Stromal cell of bone marrow (primary cell): ENCODE measurements at regions not wholly inside any gene's neighbourhood (a gene's known extent, or its start where the extent isn't known, plus 50 kb on each side); places are given as distances from the start of the nearest gene placed in this dataset.
A peak's percentile ranks its signal among the peaks of the same experiment; 100 is the strongest.

Source experiments
- DNase-seq: peaks from one replicate; pipeline ENCODE4 v3.0.0-alpha.2; 2012; ENCODE audit warnings: low read depth

DNA sequence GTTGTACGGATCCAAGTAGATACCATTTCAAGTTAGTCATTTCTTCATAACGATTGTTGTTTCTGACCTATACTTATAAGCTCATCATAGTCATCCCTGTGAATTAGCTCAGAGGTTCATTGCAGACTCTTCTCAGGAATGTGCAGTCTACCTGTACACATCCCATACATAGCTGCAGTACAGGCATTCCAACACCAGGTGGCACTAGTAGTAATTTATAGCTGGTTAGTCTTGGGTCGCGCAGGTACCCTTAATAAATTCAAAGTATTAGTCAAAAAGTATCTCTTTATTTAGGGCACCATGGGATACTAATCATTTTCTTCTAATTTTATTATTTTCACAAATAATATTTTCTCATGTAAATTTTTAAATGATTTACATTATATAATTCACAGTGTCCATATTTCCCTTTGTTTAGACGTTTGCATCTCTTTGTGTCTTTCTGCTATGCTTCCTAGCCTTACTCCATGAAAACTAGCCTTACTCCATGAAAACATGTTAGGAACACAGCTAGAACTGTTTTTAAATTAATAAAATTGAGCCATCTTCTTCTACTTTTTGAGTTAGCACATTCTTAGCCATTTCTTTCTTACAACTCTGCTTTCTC, 128.6 kb upstream of the FAM83B start:
- peak; percentile 8 for DNase-seq

DNA sequence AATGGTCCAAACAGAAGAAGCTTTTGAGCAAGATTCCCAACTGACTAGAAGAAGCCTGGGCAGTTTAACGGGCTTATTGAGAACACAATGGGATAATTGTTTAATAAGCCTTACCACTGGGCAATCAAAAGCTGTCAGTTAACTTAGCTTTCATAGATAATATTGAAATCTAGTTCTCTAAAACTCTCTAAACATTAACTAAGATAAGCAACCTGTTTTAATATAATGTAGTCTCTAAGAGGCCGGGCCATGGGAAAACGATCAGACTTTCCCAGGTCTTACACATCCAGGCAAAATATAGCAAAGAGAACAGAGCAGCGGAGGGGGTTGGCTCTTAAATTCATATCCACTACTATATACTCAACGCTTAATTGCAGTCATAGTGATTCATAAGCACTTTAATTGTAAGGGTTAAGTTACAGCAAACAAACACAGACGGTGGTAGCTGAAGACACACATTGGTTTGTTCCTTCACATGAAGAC, 128.0 kb upstream of the FAM83B start:
- no peak for DNase-seq

DNA sequence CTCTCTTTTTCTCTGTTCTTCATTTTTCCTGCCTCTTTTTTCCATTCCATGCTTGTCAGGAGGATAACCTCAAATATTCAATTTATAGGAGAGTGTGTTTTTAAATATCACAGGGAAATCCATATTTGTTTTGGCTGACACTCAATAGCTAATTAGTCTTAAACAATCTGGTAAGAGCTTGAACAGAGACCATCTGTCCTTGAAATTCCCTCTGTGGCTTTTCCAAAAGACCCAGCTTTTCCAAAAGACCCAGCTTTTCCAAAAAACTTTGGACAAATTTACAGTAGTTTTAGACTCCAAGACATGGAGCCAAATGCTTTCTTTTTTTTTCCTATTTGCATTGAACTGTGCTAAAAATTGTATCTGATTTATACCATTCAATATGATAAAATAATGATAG, 127.4 kb upstream of the FAM83B start:
- DNase-seq = no peak

DNA sequence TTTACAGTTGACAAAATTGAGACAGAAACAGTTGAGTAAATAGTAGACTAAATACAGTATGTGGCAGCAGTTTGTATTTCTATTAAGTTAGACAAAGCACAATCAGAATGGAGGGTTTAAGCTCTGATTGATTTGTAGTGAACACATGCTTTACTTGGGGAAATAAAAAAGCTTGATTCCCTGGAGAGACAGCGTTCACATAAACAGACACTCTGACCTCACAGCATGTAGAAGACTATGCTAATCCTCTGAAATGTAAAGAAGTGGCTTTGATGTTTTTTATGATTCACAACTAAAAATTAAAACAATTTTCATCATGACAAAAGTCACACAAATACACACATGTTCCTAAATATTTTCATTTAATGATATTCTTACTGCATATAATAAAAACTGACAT, 126.9 kb upstream of the FAM83B start:
- no peak for DNase-seq

DNA sequence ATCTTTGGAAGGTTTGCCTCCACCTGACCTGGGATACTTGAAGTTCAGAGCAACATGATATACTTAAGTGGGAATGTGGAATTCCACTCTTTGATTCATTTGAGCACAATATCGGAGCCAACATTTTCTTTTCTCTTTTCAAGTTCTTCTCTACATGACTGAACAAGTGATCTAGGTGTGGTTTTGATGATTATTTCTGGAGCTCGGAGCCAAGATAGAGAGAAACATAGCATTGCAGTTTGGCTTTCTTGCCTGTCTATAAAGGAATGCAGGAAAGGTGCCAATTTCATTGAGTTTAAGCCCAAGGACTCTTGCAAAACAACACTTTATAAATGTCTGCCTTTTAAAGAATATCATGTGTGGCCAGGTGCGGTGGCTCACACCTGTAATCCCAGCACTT, 124.2 kb upstream of the FAM83B start:
- no peak for DNase-seq

DNA sequence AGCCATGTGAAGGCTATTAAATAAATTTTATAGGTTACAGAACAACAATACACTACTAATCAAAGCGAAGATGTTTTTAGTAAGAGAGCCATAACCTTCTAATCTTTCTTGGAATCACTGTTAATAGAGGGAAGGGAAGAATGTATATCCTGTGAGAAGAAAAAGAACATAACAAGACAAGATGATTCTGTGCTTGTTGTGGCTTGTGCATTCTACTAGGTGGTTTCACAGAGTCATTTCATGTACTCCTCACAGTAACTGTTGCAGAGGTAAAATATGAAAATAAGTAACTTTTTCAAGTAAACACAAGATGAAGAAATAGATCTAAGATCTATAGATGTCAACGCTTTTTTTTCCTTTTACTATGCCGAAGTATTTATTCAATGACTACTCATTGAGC, 116.9 kb upstream of the FAM83B start:
- DNase-seq = no peak

DNA sequence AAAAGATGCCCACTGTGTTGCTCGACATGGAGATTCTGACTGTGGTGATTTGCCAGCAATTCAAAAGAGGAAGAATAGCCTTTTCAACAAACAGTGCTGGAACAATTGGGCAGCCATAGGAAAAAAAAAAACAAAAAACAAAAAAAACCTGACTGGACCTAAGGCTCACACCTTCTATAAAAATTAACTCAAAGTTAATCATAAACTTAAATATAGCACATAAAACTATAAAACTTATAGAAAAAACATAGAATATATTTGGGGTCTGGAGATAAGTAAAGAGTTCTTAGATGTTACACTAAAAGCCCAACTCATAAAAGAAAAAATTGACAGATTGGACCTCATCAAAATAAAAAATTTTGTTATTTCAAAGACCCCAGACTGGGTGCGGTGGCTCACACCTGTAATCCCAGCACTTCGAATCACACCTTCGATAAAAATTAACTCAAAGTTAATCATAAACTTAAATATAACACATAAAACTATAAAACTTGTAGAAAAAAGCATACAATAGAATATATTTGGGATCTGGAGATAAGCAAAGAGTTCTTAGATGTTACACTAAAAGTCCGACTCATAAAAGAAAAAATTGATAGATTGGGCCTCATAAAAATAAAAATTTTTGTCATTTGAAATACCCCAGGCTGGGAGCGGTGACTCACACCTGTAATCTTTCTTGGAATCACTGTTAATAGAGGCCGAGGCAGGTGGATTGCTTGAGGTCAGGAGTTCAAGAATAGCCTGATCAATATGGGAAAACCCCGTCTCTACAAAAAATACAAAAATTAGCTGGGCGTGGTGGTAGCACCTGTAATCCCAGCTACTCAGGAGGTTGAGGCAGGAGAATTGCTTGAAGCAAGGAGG, 115.6 kb upstream of the FAM83B start:
- DNase-seq = no peak

DNA sequence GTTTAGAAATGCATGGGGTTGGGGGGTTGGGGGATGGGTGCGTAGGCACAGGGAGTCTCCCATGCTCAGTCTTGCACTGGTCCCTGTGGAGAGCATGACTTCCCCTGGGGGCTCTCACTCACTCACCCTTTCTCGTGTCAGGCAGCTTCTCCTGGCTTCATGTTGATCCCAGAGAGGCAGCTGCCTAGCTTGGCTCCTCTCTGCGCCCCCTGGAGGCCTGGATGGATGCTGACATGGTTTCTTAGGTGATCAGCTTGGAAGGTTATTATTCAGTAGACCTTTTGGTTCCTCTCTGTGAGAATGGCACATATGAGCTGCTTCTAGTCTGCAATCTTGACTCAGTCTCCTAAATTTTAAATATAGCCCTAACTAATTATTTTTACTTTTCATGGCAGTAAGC, 109.3 kb upstream of the FAM83B start:
- DNase-seq = no peak

DNA sequence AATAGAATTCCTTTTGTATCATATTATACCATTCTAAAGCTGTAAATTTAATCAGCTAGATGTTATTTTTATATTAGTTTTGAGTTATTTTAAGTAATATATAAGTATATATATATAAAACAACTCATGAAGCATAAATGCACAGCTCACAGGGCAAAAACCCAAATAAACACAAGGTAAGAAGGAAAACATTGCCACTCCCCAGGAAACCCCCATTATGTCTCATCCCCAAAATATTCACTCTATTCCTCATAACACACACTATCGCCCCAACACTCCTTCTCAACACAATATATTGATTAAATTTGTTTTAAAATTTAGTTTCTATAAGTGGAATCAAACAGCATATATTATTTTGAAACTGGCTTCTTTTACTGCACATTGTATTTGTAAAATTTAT, 98.6 kb upstream of the FAM83B start:
- no peak for DNase-seq

DNA sequence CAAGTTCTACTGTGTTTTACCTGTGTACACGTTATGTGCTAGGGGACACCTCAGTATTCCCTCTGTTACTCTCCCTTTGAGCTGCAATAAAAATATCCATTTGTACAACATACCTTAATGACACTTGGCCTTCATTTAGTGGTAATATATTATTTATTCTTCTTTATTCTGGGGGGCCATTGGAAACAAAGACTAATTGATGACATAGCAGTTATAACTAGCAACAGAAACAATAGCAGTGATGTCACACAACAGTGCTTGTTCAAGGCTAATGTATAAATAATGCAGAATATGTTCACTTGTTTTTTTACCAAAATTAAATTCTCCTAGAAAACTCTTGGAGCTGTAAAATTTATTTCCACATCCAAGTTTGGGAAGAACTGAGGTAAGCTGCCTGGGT, 92.2 kb upstream of the FAM83B start:
- DNase-seq = no peak

DNA sequence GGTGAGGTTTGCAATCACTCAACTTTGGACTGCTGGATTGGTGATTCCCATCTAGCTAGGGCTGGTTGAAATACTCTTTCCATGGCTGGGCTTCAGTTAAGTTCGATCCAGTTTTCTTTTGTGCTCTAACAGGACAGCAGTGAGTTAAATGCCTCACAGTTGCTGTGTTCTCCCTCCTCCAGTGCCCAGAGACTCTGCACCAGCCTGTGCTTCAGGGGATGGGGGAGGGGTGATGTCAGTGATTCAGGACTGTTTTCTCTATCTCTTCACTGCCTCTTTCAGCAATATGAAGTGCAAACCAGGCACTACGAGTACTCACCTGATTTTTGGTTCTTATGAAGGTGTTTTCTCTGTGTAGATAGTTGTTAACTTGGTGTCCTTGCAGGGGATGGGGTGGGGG, 88.2 kb upstream of the FAM83B start:
- no peak for DNase-seq

DNA sequence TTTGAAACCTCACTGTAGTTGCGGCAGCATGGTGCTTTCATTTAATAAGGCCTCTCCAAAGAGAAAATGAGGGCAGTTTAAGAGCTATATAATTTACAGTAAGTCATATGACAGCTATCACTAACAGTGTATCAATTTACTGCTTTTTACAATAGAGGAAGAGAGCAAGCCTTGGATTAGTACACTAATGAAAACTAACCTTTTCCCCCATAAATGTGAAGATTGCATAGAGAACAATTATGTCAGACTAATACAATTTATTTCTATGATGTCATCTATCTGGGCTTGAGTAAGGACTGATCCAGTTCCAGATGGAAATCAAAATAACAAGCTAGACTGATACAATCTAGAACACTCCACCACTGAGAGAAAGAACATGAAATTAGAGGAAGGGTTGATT, 78.1 kb upstream of the FAM83B start:
- DNase-seq = no peak

DNA sequence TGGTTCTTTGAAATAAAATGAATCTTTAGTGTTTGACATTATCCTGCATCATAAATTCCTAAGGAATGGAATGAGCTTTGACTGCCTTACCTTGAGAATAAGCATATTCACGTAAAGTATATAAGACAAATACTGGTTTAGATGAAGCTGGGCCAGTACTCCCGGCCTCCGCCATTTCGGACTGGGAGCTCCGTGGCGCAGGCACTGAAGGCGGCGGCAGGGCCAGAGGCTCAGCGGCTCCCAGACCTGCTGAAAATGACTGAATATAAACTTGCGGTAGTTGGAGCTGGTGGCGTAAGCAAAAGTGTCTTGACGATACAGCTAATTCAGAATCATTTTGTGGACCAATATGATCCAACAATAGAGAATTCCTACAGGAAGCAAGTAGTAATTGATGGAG, 76.2 kb upstream of the FAM83B start:
- DNase-seq = no peak

DNA sequence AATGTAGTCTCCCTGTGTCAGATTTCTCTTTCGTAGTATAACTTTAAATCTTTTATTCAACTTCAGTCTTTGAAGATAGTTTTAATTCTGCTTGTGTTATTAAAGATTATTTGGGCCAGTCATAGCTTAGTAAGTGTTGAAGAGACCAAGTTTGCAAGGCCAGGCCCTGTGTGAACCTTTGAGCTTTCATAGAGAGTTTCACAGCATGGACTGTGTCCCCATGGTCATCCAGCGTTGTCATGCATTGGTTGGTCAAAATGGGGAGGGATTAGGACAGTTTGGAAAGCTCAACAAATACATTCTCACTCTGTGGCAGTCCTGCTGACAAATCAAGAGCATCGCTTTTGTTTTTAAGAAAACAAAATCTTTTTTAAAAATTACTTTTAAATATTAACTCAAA, 74.6 kb upstream of the FAM83B start:
- DNase-seq = no peak

DNA sequence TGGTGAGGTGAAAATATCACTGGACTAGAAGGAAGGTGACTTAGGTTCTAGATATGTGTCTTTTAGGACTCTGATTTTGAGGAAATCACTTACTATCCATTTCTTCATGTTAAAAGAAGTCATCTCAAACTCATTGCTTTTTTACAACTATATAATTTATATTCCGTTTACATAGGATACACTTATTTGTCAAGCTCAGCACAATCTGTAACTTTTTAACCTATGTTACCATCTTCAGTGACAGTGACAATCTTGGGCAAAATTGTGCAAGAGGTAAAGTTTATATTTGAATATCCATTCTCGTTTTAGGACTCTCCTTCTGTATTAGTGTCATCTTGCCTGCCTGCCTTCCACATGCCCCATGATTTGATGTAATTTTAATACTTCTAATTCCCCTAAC, 74.0 kb upstream of the FAM83B start:
- no peak for DNase-seq

DNA sequence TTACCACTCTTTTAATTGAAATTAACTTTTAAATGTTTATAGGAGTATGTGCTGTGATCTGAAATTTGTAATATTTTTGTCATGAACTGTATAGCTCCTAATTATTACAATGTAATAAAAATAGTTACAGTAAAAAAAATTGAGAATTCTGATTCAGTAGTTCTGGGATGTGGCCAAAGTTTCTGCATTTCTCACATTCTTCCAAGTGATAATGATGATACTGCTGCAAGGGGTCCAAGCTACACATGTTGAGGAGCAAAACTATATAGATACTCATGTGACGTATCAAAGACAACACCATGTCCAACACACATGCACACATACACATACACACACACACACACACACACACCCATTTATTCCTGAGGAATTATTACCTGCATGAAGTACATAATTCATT, 71.0 kb upstream of the FAM83B start:
- no peak for DNase-seq

DNA sequence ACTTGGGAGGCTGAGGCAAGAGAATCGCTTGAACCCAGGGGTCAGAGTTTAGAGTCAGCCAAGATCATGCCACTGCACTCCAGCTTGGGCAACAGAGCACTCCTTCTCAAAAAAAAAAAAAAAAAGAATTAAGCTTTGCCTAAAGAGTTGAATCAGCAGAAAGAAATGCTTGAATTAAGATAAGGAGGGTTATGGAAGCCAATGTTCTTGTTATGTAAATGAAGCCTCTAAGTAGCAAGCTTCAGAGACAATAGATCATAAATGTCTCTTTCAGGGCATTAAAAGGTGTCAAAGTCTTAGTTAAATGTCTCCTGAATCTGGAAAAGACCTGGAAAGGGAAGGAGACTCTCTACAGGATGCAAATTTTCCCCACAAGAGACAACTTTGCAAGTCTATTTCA, 69.7 kb upstream of the FAM83B start:
- DNase-seq = no peak

DNA sequence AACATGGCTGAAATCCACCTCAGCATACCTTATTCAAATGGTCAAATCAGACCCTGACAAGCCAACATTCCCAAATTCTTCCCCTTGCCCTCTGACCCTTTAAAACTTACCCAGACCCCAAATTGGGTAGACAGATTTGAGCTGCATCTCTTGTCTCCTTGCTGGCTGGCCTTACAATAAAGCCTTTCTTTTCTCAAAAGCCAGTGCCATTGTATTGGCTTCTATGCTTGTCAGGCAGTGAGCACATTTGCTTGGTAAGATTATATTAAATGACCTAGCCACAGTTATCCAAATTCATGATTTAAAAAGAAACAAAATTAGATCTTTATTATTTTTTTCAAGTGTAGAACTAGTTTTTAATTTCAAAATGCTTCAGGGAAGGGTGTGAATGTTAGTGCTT, 67.8 kb upstream of the FAM83B start:
- no peak for DNase-seq

DNA sequence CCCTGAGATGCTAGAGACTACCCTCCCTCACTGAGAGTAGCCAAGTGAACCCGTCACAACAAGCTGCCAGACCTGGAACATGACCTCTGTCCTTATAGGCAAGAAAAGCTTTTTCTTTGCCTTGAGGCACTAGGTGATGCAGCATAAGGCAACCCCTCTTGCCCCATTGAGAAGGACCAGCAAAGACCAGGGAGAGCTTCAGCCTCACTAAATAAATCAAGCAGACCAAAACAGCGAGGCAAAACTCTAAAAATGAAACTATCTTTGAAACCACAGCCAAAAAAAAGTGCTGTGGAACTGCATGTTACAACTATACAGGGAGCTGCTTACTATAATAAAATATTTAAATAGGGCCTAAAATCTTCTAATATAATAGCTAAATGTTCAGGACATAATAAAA, 62.6 kb upstream of the FAM83B start:
- DNase-seq = no peak

DNA sequence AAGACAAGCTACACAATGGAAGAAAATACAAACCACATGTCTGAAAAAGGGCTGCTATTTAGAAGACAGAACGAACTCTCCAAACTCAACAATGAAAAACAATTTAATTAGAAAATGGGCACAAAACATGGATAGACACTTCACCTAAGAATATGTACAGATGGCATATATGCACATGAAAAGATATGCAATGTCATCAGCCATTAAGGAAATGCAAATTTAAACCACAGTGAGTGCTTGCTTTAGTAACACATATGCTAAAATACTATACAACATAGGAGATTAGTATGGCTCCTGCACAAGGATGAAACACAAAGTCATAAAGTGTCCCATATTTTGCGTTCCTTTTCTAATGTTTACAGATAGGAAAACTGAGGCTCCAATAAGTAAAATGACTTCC, 60.4 kb upstream of the FAM83B start:
- no peak for DNase-seq

DNA sequence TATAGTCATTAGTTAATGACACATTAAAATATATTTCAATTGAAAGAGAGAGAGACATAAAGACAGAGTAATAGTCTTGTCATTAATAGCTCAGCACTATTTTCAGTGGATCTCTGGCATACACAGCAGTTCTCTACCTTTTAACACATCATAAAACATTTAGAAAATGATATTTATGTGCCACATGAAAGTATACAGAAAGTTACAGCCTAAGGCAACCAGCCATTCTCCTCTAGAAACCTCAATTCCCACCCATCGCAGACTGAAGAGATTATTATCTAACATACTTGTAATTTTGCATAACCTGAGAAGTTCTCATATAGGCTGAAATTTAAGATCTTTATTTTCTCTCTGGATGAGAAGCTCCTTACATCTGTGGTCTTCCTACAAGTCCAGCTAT, 58.7 kb upstream of the FAM83B start:
- no peak for DNase-seq
